ENCODE measurements at regions not wholly inside any gene's neighbourhood (a gene's known extent, or its start where the extent isn't known, plus 50 kb on each side); places are given as distances from the start of the nearest gene placed in this dataset.

DNA sequence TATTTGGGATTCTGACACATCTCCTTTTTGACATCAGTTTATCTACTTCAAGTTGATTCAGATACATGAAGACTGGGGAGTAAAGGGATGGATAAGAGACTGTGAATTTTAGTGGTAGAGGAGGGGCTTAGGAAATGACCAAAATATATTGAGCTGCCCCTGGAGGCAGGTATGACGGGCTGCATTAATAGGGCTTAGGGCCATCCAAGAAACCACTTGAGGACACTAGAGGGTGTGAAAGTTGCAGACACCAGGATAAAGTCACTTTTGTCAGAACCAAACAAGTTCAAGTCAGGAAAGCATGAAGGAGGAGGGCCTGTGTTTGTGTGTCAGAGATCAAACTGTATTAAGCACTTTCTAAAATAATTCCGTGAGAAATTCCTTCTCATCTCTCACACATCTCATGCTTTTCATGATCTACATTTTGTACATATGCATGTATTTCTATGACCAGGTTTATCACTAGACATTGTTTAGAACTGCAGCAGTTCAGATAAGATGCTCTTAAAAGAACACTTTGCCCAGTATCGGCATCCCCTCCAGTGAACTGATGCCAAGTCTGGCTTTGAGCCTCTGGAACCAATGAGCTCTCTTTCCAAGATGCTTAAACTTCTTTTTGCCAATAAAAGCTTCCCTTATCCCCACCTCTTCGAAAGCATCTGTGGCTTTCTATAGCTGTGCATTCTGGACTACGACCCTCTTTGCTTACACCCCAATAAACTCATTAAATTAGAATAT, 136.9 kb downstream of the SLC38A1 start:
- no peak overlapping the region for H3K27ac ChIP-seq (ENCODE audit: low read length)
- H3K4me1 ChIP-seq (ENCODE audit: control insufficient read depth in 1 of 2, insufficient read depth in 2 of 2, low read length in 2 of 2), result peaks cover 0 to 6% of the 10 kb centered on the region in 2 donors
- no peak overlapping the region for H3K4me3 ChIP-seq (ENCODE audit: low read depth in 1 of 2, low read length in 2 of 2)
- no peaks in the 10 kb centered on the region for H3K36me3 ChIP-seq (ENCODE audit: control insufficient read depth in 1 of 2, insufficient read depth in 2 of 2, low read length in 2 of 2)
- no peaks in the 10 kb centered on the region for H3K9me3 ChIP-seq (ENCODE audit: control insufficient read depth in 1 of 2, low read length in 2 of 2)
- no peaks in the 10 kb centered on the region for H3K27me3 ChIP-seq (ENCODE audit: low read depth, low read length)

DNA sequence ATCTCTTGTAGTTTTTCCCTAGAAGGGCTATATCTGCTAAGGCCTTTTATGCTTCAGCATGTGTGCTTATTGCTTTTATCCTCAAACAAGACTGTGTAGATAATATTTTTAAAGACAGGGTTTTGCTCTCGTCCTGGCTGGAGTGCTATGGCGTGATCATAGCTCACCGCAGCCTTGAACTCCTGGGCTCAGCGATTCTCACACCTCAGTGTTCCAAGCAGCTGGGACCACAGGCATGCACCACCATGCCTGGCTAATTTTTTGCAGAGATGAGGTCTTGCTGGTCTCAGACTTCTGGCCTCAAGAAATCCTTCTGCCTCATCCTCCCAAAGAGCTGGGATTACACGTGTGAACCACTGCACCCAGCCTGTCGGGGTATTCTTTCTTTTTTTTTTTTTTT, 137.3 kb upstream of the SCAF11 start:
- no peaks in the 10 kb centered on the region for H3K36me3 ChIP-seq (ENCODE audit: control insufficient read depth in 1 of 2, insufficient read depth in 2 of 2, low read length in 2 of 2)
- no peak overlapping the region for H3K27ac ChIP-seq (ENCODE audit: low read length)
- no peaks in the 10 kb centered on the region for H3K27me3 ChIP-seq (ENCODE audit: low read depth, low read length)
- no peaks in the 10 kb centered on the region for H3K9me3 ChIP-seq (ENCODE audit: control insufficient read depth in 1 of 2, low read length in 2 of 2)
- no peak overlapping the region for H3K4me3 ChIP-seq (ENCODE audit: low read depth in 1 of 2, low read length in 2 of 2)
- peaks cover 7 to 16% of the 10 kb centered on the region in 2 donors for H3K4me1 ChIP-seq (ENCODE audit: control insufficient read depth in 1 of 2, insufficient read depth in 2 of 2, low read length in 2 of 2)

DNA sequence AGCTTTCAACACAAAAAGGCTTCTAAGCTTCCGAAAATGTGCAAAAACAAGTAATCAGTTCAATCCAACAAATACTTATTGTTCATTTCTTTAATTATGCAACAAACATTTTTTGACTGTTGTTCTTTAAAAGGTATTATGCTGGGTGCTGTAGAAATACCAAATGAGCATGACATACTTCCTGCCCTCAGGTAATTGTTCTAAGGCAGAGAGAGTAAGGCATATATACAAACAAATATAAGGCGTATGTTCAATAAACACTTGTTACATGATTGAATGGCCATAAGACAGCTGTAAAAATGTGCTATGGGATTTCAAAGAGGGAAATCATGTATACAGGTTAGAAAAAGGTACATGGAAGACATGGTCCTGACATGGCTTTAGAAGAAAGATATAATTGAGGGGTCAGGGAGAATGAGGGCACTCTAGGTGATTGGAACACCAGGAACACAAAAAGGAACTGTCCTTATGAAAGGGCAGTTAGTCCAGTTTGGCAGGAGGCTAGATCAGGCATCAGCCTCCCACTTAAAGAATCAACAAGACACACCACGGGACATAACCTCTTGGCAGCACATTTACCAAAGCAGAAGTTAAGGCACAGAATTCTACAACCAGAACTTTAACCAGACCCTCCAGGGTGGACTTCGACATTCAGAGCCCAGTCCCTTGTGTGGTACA, 135.8 kb upstream of the SCAF11 start:
- Histone ChIP-seq H3K4me3 (ENCODE audit: low read depth in 1 of 2, low read length in 2 of 2) (peak overlapping the region in 1 of 2 donors; percentile 35), H3K4me1 (ENCODE audit: control insufficient read depth in 1 of 2, insufficient read depth in 2 of 2, low read length in 2 of 2) (peaks cover 7 to 11% of the 10 kb centered on the region in 2 donors), H3K27me3 (ENCODE audit: low read depth, low read length) (no peaks in the 10 kb centered on the region), H3K9me3 (ENCODE audit: control insufficient read depth in 1 of 2, low read length in 2 of 2) (no peaks in the 10 kb centered on the region), H3K27ac (ENCODE audit: low read length) (no peak overlapping the region), H3K36me3 (ENCODE audit: control insufficient read depth in 1 of 2, insufficient read depth in 2 of 2, low read length in 2 of 2) (no peaks in the 10 kb centered on the region)

DNA sequence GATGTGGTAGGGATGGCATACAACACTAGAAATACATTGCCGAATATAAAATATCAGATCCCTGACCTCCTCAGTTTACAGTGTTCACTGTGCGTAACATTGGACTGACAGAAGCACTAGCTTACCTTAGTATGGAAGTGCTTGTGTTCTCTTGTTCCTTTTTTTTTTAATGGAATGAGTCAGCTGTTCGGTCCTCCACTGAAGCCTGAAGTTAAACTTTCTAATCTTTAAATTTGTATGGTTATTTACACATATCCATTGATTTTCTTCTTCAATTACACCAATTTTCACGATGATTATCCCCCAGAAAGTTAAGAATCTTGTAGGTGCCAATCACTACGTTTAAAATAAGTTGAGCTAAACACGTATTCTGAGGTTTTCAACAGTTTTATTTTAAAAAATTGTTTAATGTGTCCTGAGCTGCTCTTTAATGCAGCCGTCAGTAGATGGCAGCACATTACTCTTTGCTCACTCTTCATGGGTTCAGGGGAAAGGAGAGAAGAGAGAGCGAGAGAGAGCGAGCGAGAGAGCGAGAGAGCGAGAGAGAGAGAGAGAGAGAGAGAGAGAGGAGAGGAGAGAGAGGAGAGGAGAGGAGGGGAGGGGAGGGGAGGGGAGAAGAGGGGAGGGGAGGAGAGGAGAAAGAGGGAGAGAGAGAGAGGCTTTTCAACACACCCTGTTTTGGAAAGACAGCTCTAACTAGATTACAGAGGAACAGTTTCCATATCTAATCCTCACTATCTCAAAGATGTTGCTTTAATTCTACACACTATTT, 134.7 kb upstream of the SCAF11 start:
- no peaks in the 10 kb centered on the region for H3K9me3 ChIP-seq (ENCODE audit: control insufficient read depth in 1 of 2, low read length in 2 of 2)
- peaks cover 7 to 11% of the 10 kb centered on the region in 2 donors for H3K4me1 ChIP-seq (ENCODE audit: control insufficient read depth in 1 of 2, insufficient read depth in 2 of 2, low read length in 2 of 2)
- H3K27ac ChIP-seq (ENCODE audit: low read length), result no peak overlapping the region
- no peaks in the 10 kb centered on the region for H3K27me3 ChIP-seq (ENCODE audit: low read depth, low read length)
- H3K36me3 ChIP-seq (ENCODE audit: control insufficient read depth in 1 of 2, insufficient read depth in 2 of 2, low read length in 2 of 2), result no peaks in the 10 kb centered on the region
- H3K4me3 ChIP-seq (ENCODE audit: low read depth in 1 of 2, low read length in 2 of 2), result peak overlapping the region; percentile 35 to 37

DNA sequence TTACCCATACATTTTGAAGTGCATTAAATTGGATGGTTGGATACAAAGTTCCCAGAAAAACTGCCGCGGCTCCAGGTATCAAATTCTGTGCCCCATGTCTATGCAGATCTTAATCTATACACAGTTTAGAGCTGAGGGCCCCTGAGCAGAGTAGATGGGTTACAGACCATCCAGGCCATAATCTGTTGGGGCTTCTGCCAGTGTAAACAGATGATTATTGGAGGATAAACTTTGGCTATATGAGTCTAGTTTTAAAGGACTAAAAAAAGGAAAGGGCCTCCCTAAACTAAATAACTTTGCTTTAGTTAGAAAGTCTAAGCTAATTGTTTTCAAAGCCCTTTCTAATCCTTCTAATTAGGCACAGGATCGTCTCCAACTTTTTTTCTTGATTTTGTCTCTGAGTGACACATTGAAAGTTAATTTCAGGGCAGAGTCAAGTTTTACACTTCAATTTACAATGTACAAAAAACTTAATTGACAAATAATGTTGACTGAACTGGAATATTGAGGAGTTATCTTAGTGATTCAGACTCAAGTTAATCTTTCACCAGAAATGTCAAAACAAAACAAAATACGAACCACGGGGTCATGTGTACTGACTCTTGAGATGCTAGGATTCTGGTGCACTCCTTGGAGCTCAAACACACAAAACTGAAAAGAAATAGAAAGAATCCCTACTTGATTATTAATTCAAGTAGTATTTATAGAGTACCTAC, 133.9 kb upstream of the SCAF11 start:
- Histone ChIP-seq H3K27me3 (ENCODE audit: low read depth, low read length) (no peaks in the 10 kb centered on the region), H3K9me3 (ENCODE audit: control insufficient read depth in 1 of 2, low read length in 2 of 2) (no peaks in the 10 kb centered on the region), H3K27ac (ENCODE audit: low read length) (no peak overlapping the region), H3K4me1 (ENCODE audit: control insufficient read depth in 1 of 2, insufficient read depth in 2 of 2, low read length in 2 of 2) (peaks cover 7 to 11% of the 10 kb centered on the region in 2 donors), H3K36me3 (ENCODE audit: control insufficient read depth in 1 of 2, insufficient read depth in 2 of 2, low read length in 2 of 2) (no peaks in the 10 kb centered on the region), H3K4me3 (ENCODE audit: low read depth in 1 of 2, low read length in 2 of 2) (no peak overlapping the region)

DNA sequence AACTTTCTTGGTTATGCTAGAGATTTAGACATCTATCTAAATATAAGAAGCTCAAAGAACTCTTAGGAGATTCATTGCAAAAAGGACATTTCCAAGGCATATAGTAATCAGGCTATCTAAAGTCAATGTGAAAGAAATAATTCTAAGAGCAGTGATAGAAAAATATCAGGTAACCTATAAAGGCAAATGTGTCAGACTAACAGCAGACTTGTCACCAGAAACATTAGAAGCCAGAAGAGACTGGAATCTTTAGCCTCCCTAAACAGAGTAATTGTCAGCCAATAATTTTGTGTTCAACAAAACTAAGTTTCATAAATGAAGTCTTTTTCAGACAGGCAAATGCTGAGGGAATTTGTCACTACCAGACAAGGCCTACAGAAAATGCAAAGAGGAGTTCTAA, 122.0 kb upstream of the SCAF11 start:
- H3K36me3 ChIP-seq (ENCODE audit: control insufficient read depth in 1 of 2, insufficient read depth in 2 of 2, low read length in 2 of 2), result no peaks in the 10 kb centered on the region
- H3K9me3 ChIP-seq (ENCODE audit: control insufficient read depth in 1 of 2, low read length in 2 of 2), result peaks cover 0 to 6% of the 10 kb centered on the region in 2 donors
- no peak overlapping the region for H3K27ac ChIP-seq (ENCODE audit: low read length)
- H3K4me3 ChIP-seq (ENCODE audit: low read depth in 1 of 2, low read length in 2 of 2), result no peak overlapping the region
- no peaks in the 10 kb centered on the region for H3K4me1 ChIP-seq (ENCODE audit: control insufficient read depth in 1 of 2, insufficient read depth in 2 of 2, low read length in 2 of 2)
- H3K27me3 ChIP-seq (ENCODE audit: low read depth, low read length), result no peaks in the 10 kb centered on the region

DNA sequence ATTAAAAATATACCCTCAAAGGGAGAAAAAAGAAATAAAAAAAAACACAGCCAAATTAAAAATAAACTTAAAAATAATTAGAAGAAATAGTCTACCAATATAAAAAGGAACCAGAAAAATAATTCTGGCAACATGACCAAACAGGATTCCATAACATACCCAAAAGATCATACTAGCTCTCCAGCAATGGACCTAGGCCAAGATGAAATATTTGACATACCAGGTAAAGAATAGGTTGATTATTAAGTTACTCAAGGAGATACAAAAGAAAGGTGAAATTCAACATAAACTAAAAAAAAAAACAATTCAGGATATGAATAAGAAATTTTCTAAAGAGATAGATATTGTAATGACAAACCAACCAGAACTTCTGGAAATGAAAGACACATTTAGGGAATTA, 121.3 kb upstream of the SCAF11 start:
- Histone ChIP-seq H3K36me3 (ENCODE audit: control insufficient read depth in 1 of 2, insufficient read depth in 2 of 2, low read length in 2 of 2) (no peaks in the 10 kb centered on the region), H3K4me3 (ENCODE audit: low read depth in 1 of 2, low read length in 2 of 2) (no peak overlapping the region), H3K4me1 (ENCODE audit: control insufficient read depth in 1 of 2, insufficient read depth in 2 of 2, low read length in 2 of 2) (no peaks in the 10 kb centered on the region), H3K27me3 (ENCODE audit: low read depth, low read length) (no peaks in the 10 kb centered on the region), H3K9me3 (ENCODE audit: control insufficient read depth in 1 of 2, low read length in 2 of 2) (peaks cover 0 to 6% of the 10 kb centered on the region in 2 donors), H3K27ac (ENCODE audit: low read length) (no peak overlapping the region)

DNA sequence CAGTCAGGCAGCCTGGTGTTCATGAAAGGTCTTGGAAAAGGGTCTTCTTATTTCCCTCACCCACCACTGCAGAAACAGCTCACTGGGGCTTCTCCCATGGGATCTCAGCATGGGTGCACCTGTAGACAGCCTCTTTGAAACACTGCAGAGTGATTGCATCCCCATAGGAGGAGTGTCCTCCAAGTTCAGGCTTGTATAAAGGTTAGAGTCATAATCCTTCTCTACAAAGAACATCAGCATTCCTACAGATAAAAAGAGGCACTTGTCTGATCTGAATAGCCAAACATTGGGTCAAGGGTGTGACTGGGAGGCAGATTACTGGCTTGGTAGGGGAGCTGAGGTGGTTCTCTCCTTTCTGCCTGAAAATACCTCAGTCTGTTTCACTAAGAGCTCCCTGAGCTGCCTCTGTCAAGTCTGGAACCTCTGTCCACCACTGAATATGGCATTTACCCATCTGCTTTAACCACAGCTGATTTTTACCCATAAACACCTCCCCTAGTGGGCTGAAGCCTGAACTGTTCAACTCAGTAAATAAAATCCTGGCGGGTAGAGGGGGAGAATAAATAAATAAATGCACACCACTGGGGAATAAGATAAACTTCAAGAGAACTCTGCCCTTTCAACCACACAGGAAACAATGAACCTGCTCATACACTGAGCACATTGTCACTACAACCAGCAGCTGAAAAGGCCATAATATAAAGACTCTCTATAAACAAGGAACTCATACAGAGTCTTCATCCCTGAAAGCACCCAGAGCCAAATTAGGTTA, 120.7 kb upstream of the SCAF11 start:
- no peak overlapping the region for H3K4me3 ChIP-seq (ENCODE audit: low read depth in 1 of 2, low read length in 2 of 2)
- H3K27me3 ChIP-seq (ENCODE audit: low read depth, low read length), result no peaks in the 10 kb centered on the region
- no peaks in the 10 kb centered on the region for H3K4me1 ChIP-seq (ENCODE audit: control insufficient read depth in 1 of 2, insufficient read depth in 2 of 2, low read length in 2 of 2)
- peaks cover 0 to 6% of the 10 kb centered on the region in 2 donors for H3K9me3 ChIP-seq (ENCODE audit: control insufficient read depth in 1 of 2, low read length in 2 of 2)
- no peak overlapping the region for H3K27ac ChIP-seq (ENCODE audit: low read length)
- H3K36me3 ChIP-seq (ENCODE audit: control insufficient read depth in 1 of 2, insufficient read depth in 2 of 2, low read length in 2 of 2), result no peaks in the 10 kb centered on the region

DNA sequence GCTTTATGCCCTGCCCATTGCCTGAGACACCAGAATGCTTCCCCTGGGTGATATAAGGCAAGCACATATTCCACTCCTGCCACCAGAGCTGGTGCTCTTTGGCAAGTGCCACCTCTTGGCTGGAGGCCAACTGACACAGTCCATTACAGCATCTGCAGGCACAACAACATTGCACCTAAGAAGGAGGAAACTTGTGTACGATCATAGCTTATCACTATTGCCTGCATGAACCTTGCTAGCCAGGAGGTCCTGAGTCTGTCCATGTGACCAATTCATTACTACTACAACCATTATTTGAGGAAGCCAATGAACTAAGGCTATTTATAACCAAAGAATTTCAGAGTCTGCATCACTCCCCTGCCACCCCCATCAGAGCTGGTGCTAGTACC, 119.8 kb upstream of the SCAF11 start:
- Histone ChIP-seq H3K9me3 (ENCODE audit: control insufficient read depth in 1 of 2, low read length in 2 of 2) (peaks cover 0 to 6% of the 10 kb centered on the region in 2 donors), H3K27ac (ENCODE audit: low read length) (no peak overlapping the region), H3K4me1 (ENCODE audit: control insufficient read depth in 1 of 2, insufficient read depth in 2 of 2, low read length in 2 of 2) (no peaks in the 10 kb centered on the region), H3K4me3 (ENCODE audit: low read depth in 1 of 2, low read length in 2 of 2) (no peak overlapping the region), H3K36me3 (ENCODE audit: control insufficient read depth in 1 of 2, insufficient read depth in 2 of 2, low read length in 2 of 2) (no peaks in the 10 kb centered on the region), H3K27me3 (ENCODE audit: low read depth, low read length) (no peaks in the 10 kb centered on the region)

DNA sequence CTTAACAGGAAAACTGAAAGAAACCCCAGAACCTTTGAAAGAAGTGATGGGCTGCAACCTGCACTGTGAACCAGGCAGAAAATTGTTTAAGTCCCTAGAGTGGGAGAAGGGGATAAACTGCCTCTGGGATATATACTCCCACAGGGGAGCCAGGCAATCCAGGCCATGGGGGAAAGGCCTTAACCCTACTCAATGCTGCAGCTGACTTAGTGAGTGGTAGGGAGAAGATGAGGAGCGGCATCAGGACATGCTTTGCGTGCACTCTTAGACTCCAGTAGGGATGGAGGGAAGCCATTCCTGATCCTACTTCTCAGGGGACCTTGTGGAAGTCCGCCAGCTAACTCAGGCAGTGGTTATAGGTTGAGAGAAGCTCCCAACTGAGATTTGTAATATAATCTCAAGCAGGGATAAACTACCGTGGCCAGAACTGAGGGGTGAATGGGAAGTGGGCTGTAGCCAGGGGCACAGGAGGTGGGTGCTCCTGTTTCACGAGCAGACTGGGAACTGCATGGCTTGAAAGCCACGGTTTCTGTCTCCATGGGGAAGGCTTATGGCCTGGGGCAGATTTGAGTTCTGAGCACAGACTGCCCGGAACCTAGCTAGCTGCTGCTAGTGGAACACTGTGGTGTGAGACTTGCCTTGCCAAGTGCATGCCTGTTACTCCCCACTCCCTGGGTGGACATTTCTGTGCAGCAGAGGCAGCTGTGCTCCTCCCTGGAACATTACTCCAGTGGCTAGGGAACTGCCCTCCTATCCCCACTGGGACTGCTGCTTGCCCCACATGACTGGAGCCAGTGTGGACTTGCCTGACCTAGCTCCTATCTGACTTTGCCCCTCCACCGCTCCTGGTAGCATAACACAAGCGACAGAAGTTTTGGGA, 119.2 kb upstream of the SCAF11 start:
- peaks cover 0 to 6% of the 10 kb centered on the region in 2 donors for H3K9me3 ChIP-seq (ENCODE audit: control insufficient read depth in 1 of 2, low read length in 2 of 2)
- no peaks in the 10 kb centered on the region for H3K27me3 ChIP-seq (ENCODE audit: low read depth, low read length)
- no peaks in the 10 kb centered on the region for H3K4me1 ChIP-seq (ENCODE audit: control insufficient read depth in 1 of 2, insufficient read depth in 2 of 2, low read length in 2 of 2)
- no peaks in the 10 kb centered on the region for H3K36me3 ChIP-seq (ENCODE audit: control insufficient read depth in 1 of 2, insufficient read depth in 2 of 2, low read length in 2 of 2)
- no peak overlapping the region for H3K27ac ChIP-seq (ENCODE audit: low read length)
- H3K4me3 ChIP-seq (ENCODE audit: low read depth in 1 of 2, low read length in 2 of 2), result no peak overlapping the region

Data from muscle layer of duodenum (tissue), 2 donors.